ENCODE measurements at regions not wholly inside any gene's neighbourhood (a gene's known extent, or its start where the extent isn't known, plus 50 kb on each side); places are given as distances from the start of the nearest gene placed in this dataset.

GRCh38 chr7:21256310-21256877 lies 171.5 kb upstream of the SP4 start:
- Histone ChIP-seq H3K4me3 (no peak overlapping the region), H4K20me1 (ENCODE audit: low read depth) (no peaks in the 10 kb centered on the region), H3K9ac (no peak overlapping the region), H3K36me3 (no peaks in the 10 kb centered on the region), H3K79me2 (ENCODE audit: low read depth) (no peaks in the 10 kb centered on the region), H3K27ac (no peak overlapping the region), H3K4me1 (peaks cover 38% of the 10 kb centered on the region), H2AFZ (replicated peaks) (no peak overlapping the region), H3K27me3 (no peaks in the 10 kb centered on the region), H3K4me2 (no peak overlapping the region), H3F3A (ENCODE audit: low read depth) (peaks cover 26% of the 10 kb centered on the region), H3K9me3 (ENCODE audit: low read depth) (no peaks in the 10 kb centered on the region)
- TF ChIP-seq EZH2 (IDR thresholded peaks at IDR 0.05) (no peak), EZH2phosphoT487 (IDR thresholded peaks at IDR 0.05) (no peak), CTCF (IDR thresholded peaks at IDR 0.05) (peak; percentile 59)
- H3K27ac Mint-ChIP-seq: no peak overlapping the region
- peak; percentile 39 for DNase-seq (ENCODE audit: low spot score)
- no peaks in the 10 kb centered on the region for H3K9me3 Mint-ChIP-seq
- H3K36me3 Mint-ChIP-seq: no peaks in the 10 kb centered on the region
- H3K27me3 Mint-ChIP-seq (ENCODE audit: insufficient read depth, low read depth): peaks cover 7% of the 10 kb centered on the region
- H3K4me3 Mint-ChIP-seq: no peak overlapping the region
- H3K4me1 Mint-ChIP-seq: peaks cover 18% of the 10 kb centered on the region

GRCh38 chr7:21260939-21261338 lies 166.9 kb upstream of the SP4 start:
- Histone ChIP-seq H3K4me3 (no peak overlapping the region), H3F3A (ENCODE audit: low read depth) (no peaks in the 10 kb centered on the region), H3K27ac (no peak overlapping the region), H3K36me3 (no peaks in the 10 kb centered on the region), H4K20me1 (ENCODE audit: low read depth) (no peaks in the 10 kb centered on the region), H3K9ac (no peak overlapping the region), H3K4me2 (no peak overlapping the region), H3K4me1 (no peaks in the 10 kb centered on the region), H3K9me3 (ENCODE audit: low read depth) (no peaks in the 10 kb centered on the region), H2AFZ (replicated peaks) (no peak overlapping the region), H3K79me2 (ENCODE audit: low read depth) (no peaks in the 10 kb centered on the region), H3K27me3 (no peaks in the 10 kb centered on the region)
- TF ChIP-seq CTCF (IDR thresholded peaks at IDR 0.05) (no peak), EZH2 (IDR thresholded peaks at IDR 0.05) (no peak), EZH2phosphoT487 (IDR thresholded peaks at IDR 0.05) (no peak)
- no peaks in the 10 kb centered on the region for H3K36me3 Mint-ChIP-seq
- no peak overlapping the region for H3K27ac Mint-ChIP-seq
- H3K4me3 Mint-ChIP-seq: no peak overlapping the region
- no peaks in the 10 kb centered on the region for H3K27me3 Mint-ChIP-seq (ENCODE audit: insufficient read depth, low read depth)
- DNase-seq (ENCODE audit: low spot score): no peak
- H3K9me3 Mint-ChIP-seq: no peaks in the 10 kb centered on the region
- H3K4me1 Mint-ChIP-seq: peaks cover 2% of the 10 kb centered on the region

- Histone ChIP-seq H3K4me3 (no peak overlapping the region), H3K4me2 (no peak overlapping the region), H3K79me2 (ENCODE audit: low read depth) (no peaks in the 10 kb centered on the region), H3K4me1 (no peaks in the 10 kb centered on the region), H2AFZ (replicated peaks) (peak overlapping the region; percentile 23), H3F3A (ENCODE audit: low read depth) (no peaks in the 10 kb centered on the region), H3K27me3 (no peaks in the 10 kb centered on the region), H3K27ac (no peak overlapping the region), H3K9me3 (ENCODE audit: low read depth) (no peaks in the 10 kb centered on the region), H3K9ac (no peak overlapping the region), H4K20me1 (ENCODE audit: low read depth) (no peaks in the 10 kb centered on the region), H3K36me3 (no peaks in the 10 kb centered on the region)
- no peaks in the 10 kb centered on the region for H3K36me3 Mint-ChIP-seq
- no peaks in the 10 kb centered on the region for H3K9me3 Mint-ChIP-seq
- peaks cover 2% of the 10 kb centered on the region for H3K4me1 Mint-ChIP-seq
- TF ChIP-seq CTCF (IDR thresholded peaks at IDR 0.05): peak; percentile 68
- no peak for TF ChIP-seq EZH2 (IDR thresholded peaks at IDR 0.05)
- H3K27me3 Mint-ChIP-seq (ENCODE audit: insufficient read depth, low read depth): no peaks in the 10 kb centered on the region
- no peak overlapping the region for H3K4me3 Mint-ChIP-seq
- peak; percentile 64 for DNase-seq (ENCODE audit: low spot score)
- no peak overlapping the region for H3K27ac Mint-ChIP-seq
Measured at GRCh38 chr7:21261627-21262594, 166.0 kb upstream of the SP4 start.

Measured in neural progenitor cell (in vitro differentiated cells).